K562 (cell line): ENCODE measurements at regions not wholly inside any gene's neighbourhood (a gene's known extent, or its start where the extent isn't known, plus 50 kb on each side); places are given as distances from the start of the nearest gene placed in this dataset.

Source experiments
- C11orf30 ChIP-seq: fragments of 450-650 bp; IDR thresholded peaks from 2 replicates; pipeline ENCODE4 v1.6.1; 2016; ENCODE audit warnings: low read depth, mild to moderate bottlenecking
- CBX2 ChIP-seq: fragments of 200-600 bp; sonication (generic); IDR thresholded peaks from one replicate; pipeline ENCODE4 v1.6.1; 2012; ENCODE audit warnings: mild to moderate bottlenecking, low read length, inconsistent platforms; ENCODE audit not compliant: insufficient read depth, poor library complexity, severe bottlenecking
- GTF2E2 ChIP-seq: fragments of 200-800 bp; sonication (Bioruptor generic); IDR thresholded peaks from 2 replicates; pipeline ENCODE4 v1.6.1; 2016; ENCODE audit warnings: missing genetic modification characterization, missing compliant biosample characterization
- GTF3C2 ChIP-seq: IDR thresholded peaks from 3 replicates; pipeline ENCODE4 v1.6.1; 2011; ENCODE audit warnings: borderline replicate concordance, mild to moderate bottlenecking, moderate library complexity; ENCODE audit not compliant: insufficient read length; ENCODE audit errors: extremely low read depth
- JUN ChIP-seq, 2 experiments: sonication (generic) in 1 of 2; formaldehyde crosslinking in 1 of 2; IDR thresholded peaks; 2 replicates each; pipeline versions ENCODE4 v1.6.1 to v1.8.0; 2012 to 2022; ENCODE audit warnings: borderline replicate concordance in 2 of 2, mild to moderate bottlenecking in 2 of 2, improper control_type of control experiment in 1 of 2, low read depth in 1 of 2, low read length in 1 of 2, missing genetic modification reagents in 1 of 2
- KLF1 ChIP-seq: fragments of 450-650 bp; IDR thresholded peaks from 2 replicates; pipeline ENCODE4 v1.6.1; 2016; ENCODE audit warnings: missing genetic modification characterization, missing compliant biosample characterization
- NFRKB ChIP-seq: fragments of 450-650 bp; IDR thresholded peaks from 2 replicates; pipeline ENCODE4 v1.6.1; 2016; ENCODE audit warnings: low read depth
- SMAD2 ChIP-seq: fragments of 150-350 bp; IDR thresholded peaks from 2 replicates; pipeline ENCODE4 v1.6.1; 2014; ENCODE audit warnings: low read depth, mild to moderate bottlenecking, low read length
- SP1 ChIP-seq: sonication (generic); formaldehyde crosslinking; IDR thresholded peaks from 2 replicates; pipeline ENCODE4 v1.8.1; 2022; ENCODE audit warnings: mild to moderate bottlenecking, missing genetic modification reagents
- SREBF2 ChIP-seq: sonication (generic); formaldehyde crosslinking; IDR thresholded peaks from 2 replicates; pipeline ENCODE4 v1.4.0; 2020; ENCODE audit warnings: mild to moderate bottlenecking, missing genetic modification reagents
- ZBTB17 ChIP-seq: fragments of 450-650 bp; formaldehyde crosslinking; IDR thresholded peaks from 2 replicates; pipeline ENCODE4 v1.4.0; 2020; ENCODE audit warnings: mild to moderate bottlenecking
- ZC3H4 ChIP-seq: sonication (generic); formaldehyde crosslinking; IDR thresholded peaks from 2 replicates; pipeline ENCODE4 v1.9.0; 2021; ENCODE audit warnings: missing genetic modification reagents, borderline replicate concordance
- ZKSCAN8 ChIP-seq: fragments of 200-800 bp; sonication (Bioruptor generic); IDR thresholded peaks from 2 replicates; pipeline ENCODE4 v1.6.1; 2016; ENCODE audit warnings: missing genetic modification characterization, missing compliant biosample characterization

GRCh38 chr1:115466433-115466832 lies 128.4 kb upstream of the NGF start:
- TF ChIP-seq C11orf30 (no peak), SREBF2 (CRISPR knock-in tag) (no peak), ZKSCAN8 (no peak), SMAD2 (no peak), GTF3C2 (no peak), SP1 (CRISPR knock-in tag) (no peak), JUN (IDR thresholded peaks at IDR 0.05; ENCODE audit: borderline replicate concordance, low read depth, low read length) (no peak), JUN (CRISPR knock-in tag; IDR thresholded peaks at IDR 0.05; ENCODE audit: borderline replicate concordance) (no peak), NFRKB (no peak), GTF2E2 (tag) (no peak), KLF1 (tag) (no peak), ZC3H4 (CRISPR knock-in tag) (no peak), CBX2 (no peak), ZBTB17 (CRISPR knock-in tag) (no peak)
